ENCODE measurements at regions not wholly inside any gene's neighbourhood (a gene's known extent, or its start where the extent isn't known, plus 50 kb on each side); places are given as distances from the start of the nearest gene placed in this dataset.
"Not testable (repeated sequence)": the region's sequence is repeated elsewhere in the genome, so short reads cannot be mapped to it uniquely, and the experiment has no call there.

DNA sequence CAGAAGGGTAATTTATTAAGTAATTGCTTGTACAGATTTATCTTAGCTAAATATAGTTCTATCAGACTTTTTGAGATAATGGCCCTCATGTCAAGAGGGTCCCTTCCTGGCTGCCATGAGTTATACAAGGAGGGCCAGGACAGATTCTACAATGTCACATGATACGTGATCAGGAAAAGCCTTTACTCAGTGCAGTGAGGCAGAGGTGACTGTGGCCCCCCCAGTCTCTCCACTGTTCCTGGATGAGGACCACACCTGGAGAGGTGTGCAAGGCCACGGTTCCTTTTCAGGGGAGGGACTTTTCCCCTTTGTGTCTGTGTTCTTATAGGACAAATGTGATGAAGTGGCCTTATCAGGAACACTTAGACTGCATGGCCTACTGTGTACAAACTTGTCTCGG, 54.3 kb upstream of the LRCH1 start:
- ATAC-seq (ENCODE audit: low FRiP score) = no peak
- DNase-seq (ENCODE audit: low spot score) = no peak
- TF ChIP-seq, protein P1, sequence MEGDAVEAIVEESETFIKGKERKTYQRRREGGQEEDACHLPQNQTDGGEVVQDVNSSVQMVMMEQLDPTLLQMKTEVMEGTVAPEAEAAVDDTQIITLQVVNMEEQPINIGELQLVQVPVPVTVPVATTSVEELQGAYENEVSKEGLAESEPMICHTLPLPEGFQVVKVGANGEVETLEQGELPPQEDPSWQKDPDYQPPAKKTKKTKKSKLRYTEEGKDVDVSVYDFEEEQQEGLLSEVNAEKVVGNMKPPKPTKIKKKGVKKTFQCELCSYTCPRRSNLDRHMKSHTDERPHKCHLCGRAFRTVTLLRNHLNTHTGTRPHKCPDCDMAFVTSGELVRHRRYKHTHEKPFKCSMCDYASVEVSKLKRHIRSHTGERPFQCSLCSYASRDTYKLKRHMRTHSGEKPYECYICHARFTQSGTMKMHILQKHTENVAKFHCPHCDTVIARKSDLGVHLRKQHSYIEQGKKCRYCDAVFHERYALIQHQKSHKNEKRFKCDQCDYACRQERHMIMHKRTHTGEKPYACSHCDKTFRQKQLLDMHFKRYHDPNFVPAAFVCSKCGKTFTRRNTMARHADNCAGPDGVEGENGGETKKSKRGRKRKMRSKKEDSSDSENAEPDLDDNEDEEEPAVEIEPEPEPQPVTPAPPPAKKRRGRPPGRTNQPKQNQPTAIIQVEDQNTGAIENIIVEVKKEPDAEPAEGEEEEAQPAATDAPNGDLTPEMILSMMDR (IDR thresholded peaks at IDR 0.05) = no peak

DNA sequence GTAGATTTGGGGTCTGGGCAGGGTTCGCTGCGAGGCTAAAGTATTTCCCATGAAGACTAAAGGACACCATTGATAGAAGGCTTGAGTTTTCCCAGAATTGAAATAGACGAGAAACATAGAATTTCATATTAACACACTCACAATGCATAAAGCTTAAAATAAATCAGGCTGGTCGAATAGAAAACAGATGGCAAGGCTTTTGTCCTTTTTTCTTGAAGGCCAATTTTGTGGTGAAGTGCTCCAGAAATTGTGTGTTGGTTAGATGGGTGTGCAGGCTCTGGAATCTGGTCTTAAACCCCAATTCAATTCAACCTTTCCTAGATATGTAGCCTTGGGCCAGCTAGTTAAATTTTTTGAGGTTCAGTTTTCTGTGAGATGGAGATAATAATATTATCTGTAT, 56.9 kb upstream of the LRCH1 start:
- ATAC-seq (ENCODE audit: low FRiP score) (no peak), DNase-seq (ENCODE audit: low spot score) (no peak)
- TF ChIP-seq, protein P1 (IDR thresholded peaks at IDR 0.05) = no peak

GRCh38 chr13:46495651-46496050, 57.3 kb upstream of the LRCH1 start:
- DNase-seq (ENCODE audit: low spot score) = no peak
- ATAC-seq (ENCODE audit: low FRiP score) = no peak
- TF ChIP-seq, protein P1 (IDR thresholded peaks at IDR 0.05) = no peak

DNA sequence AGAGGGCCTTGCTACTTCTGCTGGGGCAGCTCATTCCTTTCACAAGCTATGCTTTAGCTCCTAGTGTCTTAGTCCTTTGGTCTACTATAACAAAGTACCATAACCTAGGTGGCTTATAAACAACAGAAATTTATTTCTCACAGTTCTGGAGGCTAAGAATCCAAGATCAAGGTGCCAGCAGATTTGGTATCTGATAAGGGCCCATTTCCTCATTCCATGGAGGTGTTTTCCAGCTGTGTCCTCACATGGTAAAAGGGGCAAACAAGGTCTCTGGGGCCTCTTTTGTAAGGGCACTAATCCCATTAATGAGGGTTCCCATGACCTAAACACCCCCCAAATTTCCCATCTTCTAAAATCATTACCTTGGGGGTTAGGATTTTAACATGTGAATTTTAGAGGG, 57.9 kb upstream of the LRCH1 start:
- DNase-seq (ENCODE audit: low spot score) = no peak
- no peak for ATAC-seq (ENCODE audit: low FRiP score)
- TF ChIP-seq, protein P1 (IDR thresholded peaks at IDR 0.05) = no peak

DNA sequence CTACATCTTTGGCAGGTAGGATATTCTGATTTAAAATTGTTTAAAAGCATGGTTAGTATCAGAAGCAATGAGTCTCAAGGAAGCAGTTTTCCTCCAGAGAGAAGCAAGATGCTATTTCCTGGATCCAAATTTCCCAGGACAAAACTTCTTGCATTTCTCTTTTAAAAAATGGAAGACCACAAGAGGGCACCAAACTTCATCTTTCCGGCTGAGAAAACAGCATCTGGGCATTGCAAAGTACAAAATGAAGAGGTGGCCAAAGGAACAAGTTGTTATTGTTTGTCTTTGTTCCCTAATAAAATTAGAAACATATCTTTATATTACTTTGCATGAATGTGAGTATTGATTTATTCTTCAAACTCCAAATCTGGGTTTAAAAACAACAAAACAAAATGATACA, 60.0 kb upstream of the LRCH1 start:
- ATAC-seq (ENCODE audit: low FRiP score) (no peak), DNase-seq (ENCODE audit: low spot score) (no peak)
- TF ChIP-seq, protein P1 (IDR thresholded peaks at IDR 0.05) = no peak

GRCh38 chr13:46491641-46492040, 61.3 kb upstream of the LRCH1 start:
- ATAC-seq (ENCODE audit: low FRiP score) (no peak), DNase-seq (ENCODE audit: low spot score) (no peak)
- TF ChIP-seq, protein P1 (IDR thresholded peaks at IDR 0.05) = no peak

DNA sequence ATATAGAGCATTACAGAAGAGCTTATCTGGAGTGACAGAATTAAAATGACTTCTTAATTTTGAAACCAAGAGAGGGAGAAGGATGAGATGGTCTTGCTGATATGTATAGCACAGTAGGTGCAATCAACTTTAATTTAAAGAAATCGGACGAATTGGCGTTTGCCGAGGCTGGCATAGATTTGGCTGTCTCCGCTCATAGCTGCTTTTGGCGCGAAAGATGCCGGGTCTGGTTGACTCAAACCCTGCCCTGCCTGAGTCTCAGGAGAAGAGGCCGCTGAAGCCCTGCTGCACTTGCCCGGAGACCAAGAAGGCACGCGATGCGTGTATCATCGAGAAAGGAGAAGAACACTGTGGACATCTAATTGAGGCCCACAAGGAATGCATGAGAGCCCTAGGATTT, 62.3 kb upstream of the LRCH1 start:
- not testable (repeated sequence) for ATAC-seq (ENCODE audit: low FRiP score)

DNA sequence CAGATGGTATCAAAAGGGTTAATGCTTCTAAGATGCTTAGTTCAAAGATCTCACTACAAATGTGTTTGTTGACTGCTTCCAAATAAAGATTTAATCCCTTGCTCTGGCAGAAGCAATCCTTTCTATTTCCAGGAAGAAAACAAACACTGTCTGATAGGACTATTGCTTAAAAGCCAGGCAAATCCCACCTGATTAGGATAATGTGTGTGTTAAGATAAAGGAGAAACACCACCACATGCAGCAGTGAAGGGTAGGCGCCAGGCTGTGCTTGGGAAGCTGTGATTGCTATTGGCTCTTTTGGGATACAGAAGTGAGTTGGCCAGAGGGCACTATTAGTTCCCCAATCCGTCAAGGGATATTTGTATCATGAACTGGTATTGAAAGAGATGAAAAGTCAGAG, 62.8 kb upstream of the LRCH1 start:
- DNase-seq (ENCODE audit: low spot score) (no peak), ATAC-seq (ENCODE audit: low FRiP score) (no peak)
- TF ChIP-seq, protein P1 (IDR thresholded peaks at IDR 0.05) = no peak

More for the DNA sequence above, 62.3 kb upstream of the LRCH1 start:
- not testable (repeated sequence) for DNase-seq (ENCODE audit: low spot score)
